Suprapubic skin (tissue), 4 donors: ENCODE measurements at regions not wholly inside any gene's neighbourhood (a gene's known extent, or its start where the extent isn't known, plus 50 kb on each side); places are given as distances from the start of the nearest gene placed in this dataset.

ENCODE experiments used
- CTCF ChIP-seq, 2 donors: fragments of 200-600 bp in 1 of 2; fragments of 450-650 bp in 1 of 2; sonication (generic) in 1 of 2; IDR thresholded peaks; one replicate each; pipeline ENCODE4 v1.5.1; 2016 to 2019; ENCODE audit warnings: antibody characterized with exemption in 2 of 2, mild to moderate bottlenecking in 1 of 2, moderate library complexity in 1 of 2
- EP300 ChIP-seq: sonication (generic); formaldehyde crosslinking; IDR thresholded peaks from one replicate; pipeline ENCODE4 v1.6.1; 2017; ENCODE audit warnings: antibody characterized with exemption
- POLR2A ChIP-seq, 2 donors: fragments of 450-650 bp; IDR thresholded peaks; one replicate each; pipeline ENCODE4 v1.6.1; 2017; ENCODE audit warnings: antibody characterized with exemption in 2 of 2, mild to moderate bottlenecking in 2 of 2, moderate library complexity in 2 of 2
- POLR2AphosphoS5 ChIP-seq, 3 donors: sonication (generic); formaldehyde crosslinking; IDR thresholded peaks; one replicate each; pipeline ENCODE4 v1.6.1; 2017; ENCODE audit warnings: antibody characterized with exemption in 3 of 3

DNA sequence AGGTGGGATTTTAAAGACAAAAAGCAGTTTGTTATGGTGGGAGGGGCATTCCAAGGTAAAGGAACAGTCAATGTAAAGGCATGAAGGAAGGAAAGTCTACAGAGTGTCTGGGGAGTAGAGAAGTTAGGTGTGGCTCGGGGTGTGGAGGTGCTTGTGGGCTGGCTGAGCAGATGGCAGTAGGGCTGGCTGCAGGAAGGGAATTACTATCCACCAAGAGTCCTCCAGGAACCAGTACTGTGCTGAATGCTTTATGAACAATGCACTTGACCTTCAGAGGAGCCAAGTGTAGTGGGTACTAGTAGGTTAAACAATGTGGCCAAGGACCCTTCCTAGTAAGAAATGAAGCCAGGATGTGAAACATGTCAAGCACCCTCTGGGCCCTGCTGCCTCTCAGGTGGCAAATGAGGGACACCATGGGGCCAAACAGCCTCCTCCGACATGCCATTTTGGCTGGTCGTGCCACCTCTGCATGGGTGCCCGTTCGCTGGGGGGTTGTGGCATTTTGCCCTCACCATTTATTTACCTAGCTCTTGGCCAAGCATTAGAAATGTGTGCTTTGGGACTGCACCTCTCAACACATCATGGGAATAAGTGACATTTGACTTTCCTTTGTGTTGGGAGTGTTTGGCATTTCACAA lies 123.6 kb upstream of the TENM4 start:
- TF ChIP-seq POLR2A (IDR thresholded peaks at IDR 0.05) (no peak), CTCF (IDR thresholded peaks at IDR 0.05) (no peak), POLR2AphosphoS5 (IDR thresholded peaks at IDR 0.05) (no peak), EP300 (no peak)
